Fibroblast of lung (primary cell): ENCODE measurements at regions not wholly inside any gene's neighbourhood (a gene's known extent, or its start where the extent isn't known, plus 50 kb on each side); places are given as distances from the start of the nearest gene placed in this dataset.

ENCODE experiments used
- DNase-seq, 2 donors: peaks; one replicate each; pipeline versions ENCODE4 v3.0.0 to v3.0.0-alpha.2; 2010; ENCODE audit warnings: low read depth in 2 of 2
- H2AFZ ChIP-seq: 2 replicates; pipeline ENCODE4 v1.5.1; 2012; ENCODE audit warnings: low read length, control low read depth, inconsistent platforms
- H3K27ac ChIP-seq: 2 replicates; pipeline ENCODE4 v1.5.1; 2011; ENCODE audit warnings: low read length, control low read depth; ENCODE audit not compliant: insufficient read depth
- H3K27me3 ChIP-seq: 2 replicates; pipeline ENCODE4 v1.5.1; 2011; ENCODE audit warnings: mild to moderate bottlenecking, low read length; ENCODE audit not compliant: control insufficient read depth, insufficient read depth
- H3K36me3 ChIP-seq: 2 replicates; pipeline ENCODE4 v1.5.1; 2011; ENCODE audit warnings: low read length; ENCODE audit not compliant: control insufficient read depth, insufficient read depth
- H3K4me1 ChIP-seq: 2 replicates; pipeline ENCODE4 v1.5.1; 2011; ENCODE audit warnings: low read length; ENCODE audit not compliant: control insufficient read depth, insufficient read depth; ENCODE audit errors: extremely low read depth
- H3K4me2 ChIP-seq: 2 replicates; pipeline ENCODE4 v1.5.1; 2011; ENCODE audit warnings: low read length, control low read depth; ENCODE audit not compliant: insufficient read depth; ENCODE audit errors: extremely low read depth
- H3K4me3 ChIP-seq, 4 experiments: fragments of 200-600 bp in 1 of 4; sonication (generic) in 1 of 4; replicated peaks in 1 of 4; 2 replicates each; pipeline ENCODE4 v1.5.1; 2011 to 2016; ENCODE audit warnings: low read length in 4 of 4, low read depth in 3 of 4, mild to moderate bottlenecking in 3 of 4, control low read depth in 2 of 4, inconsistent platforms in 1 of 4, mixed read lengths in 1 of 4; ENCODE audit not compliant: insufficient read depth in 1 of 4; ENCODE audit errors: control extremely low read depth in 1 of 4
- H3K79me2 ChIP-seq: 2 replicates; pipeline ENCODE4 v1.5.1; 2012; ENCODE audit warnings: mild to moderate bottlenecking, low read length, inconsistent platforms; ENCODE audit not compliant: control insufficient read depth, insufficient read depth
- H3K9ac ChIP-seq: 2 replicates; pipeline ENCODE4 v1.5.1; 2011; ENCODE audit warnings: mild to moderate bottlenecking, low read length, control low read depth; ENCODE audit not compliant: insufficient read depth
- H3K9me3 ChIP-seq: 2 replicates; pipeline ENCODE4 v1.5.1; 2012; ENCODE audit warnings: low read depth, low read length; ENCODE audit not compliant: control insufficient read depth, insufficient read depth
- H4K20me1 ChIP-seq: 2 replicates; pipeline ENCODE4 v1.5.1; 2011; ENCODE audit warnings: low read length; ENCODE audit not compliant: control insufficient read depth, insufficient read depth; ENCODE audit errors: extremely low read depth
- EZH2 ChIP-seq: IDR thresholded peaks from 2 replicates; pipeline ENCODE4 v1.5.1; 2012; ENCODE audit warnings: low read length, control low read depth, mild to moderate bottlenecking; ENCODE audit errors: missing control alignments
- TF ChIP-seq, protein P1 (sequence below), 2 donors: IDR thresholded peaks in 1 of 2; conservative IDR thresholded peaks in 1 of 2; 1 replicate in 1 of 2; 2 replicates in 1 of 2; pipeline ENCODE4 v1.5.1; 2011 to 2012; ENCODE audit warnings: low read length in 2 of 2, control low read depth in 1 of 2, inconsistent platforms in 1 of 2, low read depth in 1 of 2, mild to moderate bottlenecking in 1 of 2

DNA sequence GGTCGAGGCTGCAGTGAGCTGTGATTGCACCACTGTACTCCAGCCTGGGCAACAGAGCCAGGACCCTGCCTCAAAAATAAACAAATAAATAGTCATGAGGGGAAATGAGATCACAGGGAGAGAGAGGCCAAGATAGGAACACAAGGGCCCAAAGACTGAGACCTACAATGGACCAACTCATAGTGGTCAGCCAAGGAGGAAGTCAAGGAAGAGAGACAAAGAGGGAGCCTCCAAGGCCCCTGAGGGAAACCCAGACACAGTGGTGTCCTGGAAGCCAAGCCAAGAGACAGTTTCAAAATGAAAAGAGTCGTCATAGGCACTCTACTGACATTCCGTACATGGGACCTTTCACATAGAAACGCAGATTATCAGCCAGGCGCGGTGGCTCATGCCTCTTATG, 153.3 kb downstream of the BCOR start:
- Histone ChIP-seq H3K27ac (no peak overlapping the region), H4K20me1 (no peaks in the 10 kb centered on the region), H3K27me3 (no peaks in the 10 kb centered on the region), H3K4me2 (no peak overlapping the region), H3K79me2 (no peaks in the 10 kb centered on the region), H3K9me3 (no peaks in the 10 kb centered on the region), H3K4me1 (no peaks in the 10 kb centered on the region), H3K36me3 (no peaks in the 10 kb centered on the region), H2AFZ (no peak overlapping the region), H3K9ac (no peak overlapping the region), H3K4me3 (no peak overlapping the region)
- DNase-seq, result no peak
- TF ChIP-seq EZH2, result no peak
- TF ChIP-seq, protein P1, sequence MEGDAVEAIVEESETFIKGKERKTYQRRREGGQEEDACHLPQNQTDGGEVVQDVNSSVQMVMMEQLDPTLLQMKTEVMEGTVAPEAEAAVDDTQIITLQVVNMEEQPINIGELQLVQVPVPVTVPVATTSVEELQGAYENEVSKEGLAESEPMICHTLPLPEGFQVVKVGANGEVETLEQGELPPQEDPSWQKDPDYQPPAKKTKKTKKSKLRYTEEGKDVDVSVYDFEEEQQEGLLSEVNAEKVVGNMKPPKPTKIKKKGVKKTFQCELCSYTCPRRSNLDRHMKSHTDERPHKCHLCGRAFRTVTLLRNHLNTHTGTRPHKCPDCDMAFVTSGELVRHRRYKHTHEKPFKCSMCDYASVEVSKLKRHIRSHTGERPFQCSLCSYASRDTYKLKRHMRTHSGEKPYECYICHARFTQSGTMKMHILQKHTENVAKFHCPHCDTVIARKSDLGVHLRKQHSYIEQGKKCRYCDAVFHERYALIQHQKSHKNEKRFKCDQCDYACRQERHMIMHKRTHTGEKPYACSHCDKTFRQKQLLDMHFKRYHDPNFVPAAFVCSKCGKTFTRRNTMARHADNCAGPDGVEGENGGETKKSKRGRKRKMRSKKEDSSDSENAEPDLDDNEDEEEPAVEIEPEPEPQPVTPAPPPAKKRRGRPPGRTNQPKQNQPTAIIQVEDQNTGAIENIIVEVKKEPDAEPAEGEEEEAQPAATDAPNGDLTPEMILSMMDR (conservative IDR thresholded peaks at IDR 0.05 in 1 of 2, IDR thresholded peaks at IDR 0.05 in 1 of 2; ENCODE audit: low read depth in 1 of 2, low read length in 2 of 2), result no peak

DNA sequence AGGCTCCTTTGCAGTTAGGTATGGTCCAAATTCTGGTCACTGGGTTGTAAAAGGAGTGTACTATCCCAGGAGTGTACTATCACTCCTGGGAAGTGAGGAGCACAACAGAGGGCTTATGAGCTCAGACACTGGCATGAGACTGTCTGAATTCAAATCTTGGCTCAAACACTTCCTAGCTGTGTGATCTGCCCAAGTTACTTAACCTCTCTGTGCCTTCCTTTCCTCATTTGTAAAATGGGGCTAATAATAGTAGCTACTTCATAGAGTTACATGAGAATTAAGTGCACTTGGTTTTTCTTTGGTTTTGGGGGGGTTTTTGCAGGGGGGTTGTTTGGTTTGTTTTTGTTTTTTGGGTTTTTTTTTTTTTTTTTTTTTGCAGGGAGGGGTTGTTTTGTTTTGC, 152.0 kb downstream of the BCOR start:
- TF ChIP-seq, protein P1 (conservative IDR thresholded peaks at IDR 0.05 in 1 of 2, IDR thresholded peaks at IDR 0.05 in 1 of 2; ENCODE audit: low read depth in 1 of 2, low read length in 2 of 2), result no peak
- TF ChIP-seq EZH2, result no peak
- Histone ChIP-seq H3K4me2 (no peak overlapping the region), H3K4me1 (no peaks in the 10 kb centered on the region), H3K27ac (no peak overlapping the region), H2AFZ (no peak overlapping the region), H3K36me3 (no peaks in the 10 kb centered on the region), H3K9ac (no peak overlapping the region), H3K79me2 (no peaks in the 10 kb centered on the region), H3K9me3 (no peaks in the 10 kb centered on the region), H3K27me3 (no peaks in the 10 kb centered on the region), H4K20me1 (no peaks in the 10 kb centered on the region), H3K4me3 (no peak overlapping the region)
- no peak for DNase-seq

DNA sequence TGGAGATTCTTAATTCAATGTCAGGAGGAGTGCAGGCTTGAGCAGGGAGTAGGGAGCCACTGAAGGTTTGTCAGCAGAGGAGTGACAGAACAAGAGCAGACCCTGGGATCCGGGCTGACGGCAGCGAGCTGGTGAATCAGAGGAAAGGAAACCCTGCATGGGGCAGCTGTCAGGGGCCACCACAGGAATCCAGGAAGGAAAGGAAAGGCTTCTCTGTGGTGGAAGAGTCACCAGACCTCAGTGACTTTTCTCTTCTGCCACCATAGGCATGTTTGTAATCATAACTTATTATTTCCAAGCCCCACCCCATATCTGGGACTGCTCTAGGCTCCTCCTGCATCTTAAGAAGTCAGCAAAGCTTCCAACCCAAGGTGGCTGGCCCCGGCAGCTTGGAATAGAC, 150.9 kb downstream of the BCOR start:
- Histone ChIP-seq H2AFZ (no peak overlapping the region), H4K20me1 (no peaks in the 10 kb centered on the region), H3K27me3 (no peaks in the 10 kb centered on the region), H3K9me3 (no peaks in the 10 kb centered on the region), H3K36me3 (no peaks in the 10 kb centered on the region), H3K9ac (no peak overlapping the region), H3K4me2 (no peak overlapping the region), H3K27ac (no peak overlapping the region), H3K4me1 (no peaks in the 10 kb centered on the region), H3K4me3 (no peak overlapping the region), H3K79me2 (no peaks in the 10 kb centered on the region)
- no peak for TF ChIP-seq EZH2
- TF ChIP-seq, protein P1 (conservative IDR thresholded peaks at IDR 0.05 in 1 of 2, IDR thresholded peaks at IDR 0.05 in 1 of 2; ENCODE audit: low read depth in 1 of 2, low read length in 2 of 2), result no peak
- peak; percentile 44 to 84 for DNase-seq
